WTC11 (cell line): ENCODE measurements at regions not wholly inside any gene's neighbourhood (a gene's known extent, or its start where the extent isn't known, plus 50 kb on each side); places are given as distances from the start of the nearest gene placed in this dataset.
A peak's percentile ranks its signal among the peaks of the same experiment; 100 is the strongest.
"Not testable (repeated sequence)": the region's sequence is repeated elsewhere in the genome, so short reads cannot be mapped to it uniquely, and the experiment has no call there.

Experiments used
- ATAC-seq: fragments of 200-7000 bp; cut with Tn5 transposase; 2 replicates; pipeline ENCODE4 v1.10.0; 2021; ENCODE audit warnings: mild to moderate bottlenecking, moderate library complexity
- CTCF ChIA-PET: fragments of 300-600 bp; sonication (Branson Sonifier 250); formaldehyde crosslinking; loops from one replicate; lab custom pipeline; 2021; ENCODE audit warnings: antibody characterized with exemption; lab: Charles Lee
- POLR2A ChIA-PET: fragments of 350-600 bp; sonication (Branson Sonifier 250); formaldehyde crosslinking; loops from one replicate; lab custom pipeline; 2021; ENCODE audit warnings: antibody characterized with exemption; lab: Charles Lee
- DNase-seq: peaks from one replicate; pipeline ENCODE4 v3.0.0; 2021; ENCODE audit warnings: low spot score
- H3K27ac Mint-ChIP-seq: 2 replicates; pipeline ENCODE4 v1.8.0; 2021; ENCODE audit warnings: mixed read lengths
- H3K27me3 Mint-ChIP-seq: 2 replicates; pipeline ENCODE4 v1.8.0; 2021; ENCODE audit warnings: low read depth, mild to moderate bottlenecking, moderate library complexity, mixed read lengths
- H3K36me3 Mint-ChIP-seq: 2 replicates; pipeline ENCODE4 v1.8.0; 2021; ENCODE audit warnings: mixed read lengths
- H3K4me1 Mint-ChIP-seq: 2 replicates; pipeline ENCODE4 v1.8.0; 2022; ENCODE audit warnings: mixed read lengths
- H3K4me3 Mint-ChIP-seq: 2 replicates; pipeline ENCODE4 v1.8.0; 2021; ENCODE audit warnings: mild to moderate bottlenecking, moderate library complexity, mixed read lengths
- H3K9me3 Mint-ChIP-seq: 2 replicates; pipeline ENCODE4 v1.8.0; 2021; ENCODE audit warnings: mixed read lengths
- ARID4B ChIP-seq: sonication (generic); formaldehyde crosslinking; IDR thresholded peaks from 2 replicates; pipeline ENCODE4 v1.8.0; 2023; ENCODE audit warnings: missing genetic modification reagents, mild to moderate bottlenecking, borderline replicate concordance
- ATF6 ChIP-seq: sonication (generic); formaldehyde crosslinking; IDR thresholded peaks from 2 replicates; pipeline ENCODE4 v1.8.1; 2023; ENCODE audit warnings: mild to moderate bottlenecking, missing genetic modification reagents
- ERG ChIP-seq: fragments of 250-450 bp; sonication (Bioruptor Pico); IDR thresholded peaks from 2 replicates; pipeline ENCODE4 v1.8.0; 2021; ENCODE audit warnings: mild to moderate bottlenecking
- HMGA2 ChIP-seq: fragments of 250-450 bp; sonication (Bioruptor Pico); IDR thresholded peaks from 2 replicates; pipeline ENCODE4 v1.4.0; 2021; ENCODE audit warnings: mild to moderate bottlenecking, moderate library complexity
- IRF1 ChIP-seq: sonication (generic); formaldehyde crosslinking; IDR thresholded peaks from 2 replicates; pipeline ENCODE4 v1.8.0; 2023; ENCODE audit warnings: missing genetic modification reagents
- MLX ChIP-seq: sonication (generic); formaldehyde crosslinking; IDR thresholded peaks from 2 replicates; pipeline ENCODE4 v1.8.1; 2023; ENCODE audit warnings: mild to moderate bottlenecking, missing genetic modification reagents, moderate library complexity
- NFE2L1 ChIP-seq: sonication (generic); formaldehyde crosslinking; IDR thresholded peaks from 2 replicates; pipeline ENCODE4 v1.8.1; 2023; ENCODE audit warnings: missing genetic modification reagents
- NFYB ChIP-seq: sonication (generic); formaldehyde crosslinking; conservative IDR thresholded peaks from 2 replicates; pipeline ENCODE4 v1.8.0; 2022; ENCODE audit warnings: low read depth, missing genetic modification reagents
- OVOL2 ChIP-seq: fragments of 250-450 bp; sonication (Bioruptor Pico); IDR thresholded peaks from 2 replicates; pipeline ENCODE4 v1.9.0; 2021; ENCODE audit warnings: mild to moderate bottlenecking, borderline replicate concordance
- SMAD3 ChIP-seq: sonication (generic); formaldehyde crosslinking; IDR thresholded peaks from 2 replicates; pipeline ENCODE4 v1.8.0; 2022; ENCODE audit warnings: missing genetic modification reagents, mild to moderate bottlenecking, borderline replicate concordance
- USF1 ChIP-seq: sonication (generic); formaldehyde crosslinking; IDR thresholded peaks from 2 replicates; pipeline ENCODE4 v1.8.0; 2022; ENCODE audit warnings: mild to moderate bottlenecking, missing genetic modification reagents
- USF2 ChIP-seq: sonication (generic); formaldehyde crosslinking; IDR thresholded peaks from 2 replicates; pipeline ENCODE4 v1.8.1; 2023; ENCODE audit warnings: mild to moderate bottlenecking, missing genetic modification reagents, moderate library complexity
- ZMAT4 ChIP-seq: fragments of 250-450 bp; sonication (Bioruptor Pico); IDR thresholded peaks from 2 replicates; pipeline ENCODE4 v1.9.0; 2021; ENCODE audit warnings: mild to moderate bottlenecking
- ZNF121 ChIP-seq: sonication (generic); formaldehyde crosslinking; IDR thresholded peaks from 2 replicates; pipeline ENCODE4 v1.8.0; 2023; ENCODE audit warnings: missing genetic modification reagents
- ZNF219 ChIP-seq: sonication (generic); formaldehyde crosslinking; IDR thresholded peaks from 2 replicates; pipeline ENCODE4 v1.8.0; 2023; ENCODE audit warnings: missing genetic modification reagents, mild to moderate bottlenecking, borderline replicate concordance

GRCh38 chr10:126758867-126759266, 88.4 kb upstream of the C10orf90 start:
- Mint-ChIP-seq H3K9me3 (peaks cover 46% of the 10 kb centered on the region), H3K4me1 (peaks cover 4% of the 10 kb centered on the region), H3K4me3 (no peak overlapping the region), H3K36me3 (peaks cover 12% of the 10 kb centered on the region; the same call in 1 of the 2 replicates), H3K27ac (no peak overlapping the region), H3K27me3 (no peaks in the 10 kb centered on the region)
- POLR2A ChIA-PET = no interaction called here
- no peak for TF ChIP-seq ERG (CRISPR knock-in tag)
- TF ChIP-seq NFYB = no peak
- TF ChIP-seq ZNF121 (CRISPR knock-in tag) = no peak
- no peak for TF ChIP-seq ATF6 (CRISPR knock-in tag)
- no peak for TF ChIP-seq ZMAT4 (CRISPR knock-in tag)
- ATAC-seq = no peak
- CTCF ChIA-PET = interaction anchor here (1.8 to 2.2 kb wide), 2 partner anchors 10 to 255 kb away, joined by 6 to 7 read pairs; no protein-coding TSS in a partner anchor
- DNase-seq = no peak

GRCh38 chr10:126759531-126759930, 89.0 kb upstream of the C10orf90 start:
- peaks cover 49% of the 10 kb centered on the region for H3K9me3 Mint-ChIP-seq
- no peak for ATAC-seq
- DNase-seq = no peak
- peaks cover 4% of the 10 kb centered on the region for H3K4me1 Mint-ChIP-seq
- no peaks in the 10 kb centered on the region for H3K27me3 Mint-ChIP-seq
- TF ChIP-seq ZNF219 (CRISPR knock-in tag) = no peak
- no peak for TF ChIP-seq IRF1
- no peak for TF ChIP-seq OVOL2 (CRISPR knock-in tag)
- POLR2A ChIA-PET = no interaction called here
- no peak overlapping the region for H3K27ac Mint-ChIP-seq
- H3K36me3 Mint-ChIP-seq = peaks cover 16% of the 10 kb centered on the region; the same call in 1 of the 2 replicates
- H3K4me3 Mint-ChIP-seq = no peak overlapping the region
- CTCF ChIA-PET = interaction anchor here (1.8 kb wide), 1 partner anchor 256 kb away, joined by 6 read pairs; no protein-coding TSS in a partner anchor

- Mint-ChIP-seq H3K9me3 (peaks cover 60% of the 10 kb centered on the region), H3K36me3 (peaks cover 29% of the 10 kb centered on the region)
- POLR2A ChIA-PET, ATAC-seq, CTCF ChIA-PET, H3K4me1 Mint-ChIP-seq, H3K27me3 Mint-ChIP-seq, H3K4me3 Mint-ChIP-seq, H3K27ac Mint-ChIP-seq: not testable (repeated sequence)
- peak; percentile 18 for DNase-seq
Measured at GRCh38 chr10:126766646-126767045, 96.2 kb upstream of the C10orf90 start.

- H3K4me1 Mint-ChIP-seq = peaks cover 6% of the 10 kb centered on the region
- H3K36me3 Mint-ChIP-seq = peaks cover 10% of the 10 kb centered on the region
- DNase-seq (no peak), ATAC-seq (peak; percentile 63)
- CTCF ChIA-PET = no interaction called here
- peaks cover 28% of the 10 kb centered on the region for H3K9me3 Mint-ChIP-seq
- no peak overlapping the region for H3K27ac Mint-ChIP-seq
- H3K4me3 Mint-ChIP-seq = no peak overlapping the region
- POLR2A ChIA-PET = no interaction called here
- H3K27me3 Mint-ChIP-seq = no peaks in the 10 kb centered on the region; the same call in none of the 2 replicates
- TF ChIP-seq SMAD3 (CRISPR knock-in tag) (no peak), MLX (no peak), ZNF121 (CRISPR knock-in tag) (no peak), USF1 (CRISPR knock-in tag) (no peak), HMGA2 (CRISPR knock-in tag) (no peak), USF2 (CRISPR knock-in tag) (no peak), ATF6 (CRISPR knock-in tag) (no peak), NFE2L1 (CRISPR knock-in tag) (no peak), ARID4B (CRISPR knock-in tag) (no peak)
Measured at GRCh38 chr10:126770809-126771208, 100.3 kb upstream of the C10orf90 start.
